Osteoblast (primary cell): ENCODE measurements at regions not wholly inside any gene's neighbourhood (a gene's known extent, or its start where the extent isn't known, plus 50 kb on each side); places are given as distances from the start of the nearest gene placed in this dataset.

Source experiments
- DNase-seq: peaks from one replicate; pipeline ENCODE4 v3.0.0; 2011; ENCODE audit warnings: low spot score, mixed read lengths; ENCODE audit not compliant: insufficient read length; ENCODE audit errors: missing footprints
- H2AFZ ChIP-seq: 2 replicates; pipeline ENCODE4 v1.6.0; 2011; ENCODE audit warnings: mild to moderate bottlenecking, low read length
- H3K27ac ChIP-seq: 2 replicates; pipeline ENCODE4 v1.5.1; 2011; ENCODE audit warnings: mild to moderate bottlenecking, low read depth, low read length, moderate library complexity
- H3K27me3 ChIP-seq: 2 replicates; pipeline ENCODE4 v1.6.0; 2012; ENCODE audit warnings: mild to moderate bottlenecking, control low read depth, inconsistent platforms, low read length, moderate library complexity; ENCODE audit not compliant: insufficient read depth
- H3K36me3 ChIP-seq: 2 replicates; pipeline ENCODE4 v1.5.1; 2011; ENCODE audit warnings: mild to moderate bottlenecking, low read length, control low read depth, moderate library complexity; ENCODE audit not compliant: insufficient read depth
- H3K4me1 ChIP-seq: 2 replicates; pipeline ENCODE4 v1.5.1; 2011; ENCODE audit warnings: mild to moderate bottlenecking, low read length, control low read depth, moderate library complexity; ENCODE audit not compliant: insufficient read depth
- H3K4me2 ChIP-seq: 2 replicates; pipeline ENCODE4 v1.6.0; 2011; ENCODE audit warnings: mild to moderate bottlenecking, low read length; ENCODE audit not compliant: insufficient read depth
- H3K4me3 ChIP-seq: fragments of 200-600 bp; sonication (generic); 3 replicates; pipeline ENCODE4 v1.5.1; 2012; ENCODE audit warnings: mild to moderate bottlenecking, low read length, inconsistent platforms; ENCODE audit not compliant: insufficient read depth
- H3K79me2 ChIP-seq: 2 replicates; pipeline ENCODE4 v1.6.0; 2012; ENCODE audit warnings: mild to moderate bottlenecking, low read length, control low read depth, inconsistent platforms; ENCODE audit not compliant: insufficient read depth
- H3K9me3 ChIP-seq: 2 replicates; pipeline ENCODE4 v1.5.1; 2011; ENCODE audit warnings: low read depth, low read length, control low read depth
- H4K20me1 ChIP-seq: 2 replicates; pipeline ENCODE4 v1.6.0; 2012; ENCODE audit warnings: mild to moderate bottlenecking, low read length, control low read depth; ENCODE audit not compliant: insufficient read depth
- CTCF ChIP-seq: IDR thresholded peaks from 2 replicates; pipeline ENCODE4 v1.5.1; 2011; ENCODE audit warnings: mild to moderate bottlenecking, low read depth, low read length, moderate library complexity; ENCODE audit errors: extremely low read depth

- H3K36me3 ChIP-seq: no peaks in the 10 kb centered on the region
- no peaks in the 10 kb centered on the region for H3K27me3 ChIP-seq
- TF ChIP-seq CTCF: no peak
- H3K4me3 ChIP-seq: no peak overlapping the region
- no peak overlapping the region for H3K27ac ChIP-seq
- no peak overlapping the region for H3K4me2 ChIP-seq
- no peak overlapping the region for H2AFZ ChIP-seq
- no peaks in the 10 kb centered on the region for H3K79me2 ChIP-seq
- DNase-seq: peak; percentile 22
- no peaks in the 10 kb centered on the region for H3K4me1 ChIP-seq
- no peaks in the 10 kb centered on the region for H4K20me1 ChIP-seq
- H3K9me3 ChIP-seq: no peaks in the 10 kb centered on the region
These were observed 83.1 kb upstream of the STARD4 start for GRCh38 chr5:111595425-111595824.

GRCh38 chr5:111589316-111589715 lies 77.0 kb upstream of the STARD4 start:
- no peak for TF ChIP-seq CTCF
- Histone ChIP-seq H3K79me2 (no peaks in the 10 kb centered on the region), H2AFZ (no peak overlapping the region), H3K4me1 (peaks cover 13% of the 10 kb centered on the region), H3K27ac (no peak overlapping the region), H3K36me3 (no peaks in the 10 kb centered on the region), H3K9me3 (no peaks in the 10 kb centered on the region), H4K20me1 (no peaks in the 10 kb centered on the region), H3K4me2 (no peak overlapping the region), H3K27me3 (no peaks in the 10 kb centered on the region), H3K4me3 (no peak overlapping the region)
- DNase-seq: no peak

- H3K9me3 ChIP-seq: no peaks in the 10 kb centered on the region
- no peaks in the 10 kb centered on the region for H4K20me1 ChIP-seq
- DNase-seq: no peak
- H2AFZ ChIP-seq: no peak overlapping the region
- no peaks in the 10 kb centered on the region for H3K79me2 ChIP-seq
- H3K36me3 ChIP-seq: no peaks in the 10 kb centered on the region
- TF ChIP-seq CTCF: no peak
- no peak overlapping the region for H3K4me3 ChIP-seq
- H3K4me2 ChIP-seq: no peak overlapping the region
- peaks cover 27% of the 10 kb centered on the region for H3K4me1 ChIP-seq
- H3K27me3 ChIP-seq: no peaks in the 10 kb centered on the region
- no peak overlapping the region for H3K27ac ChIP-seq
These were observed 75.4 kb upstream of the STARD4 start for GRCh38 chr5:111587728-111588127.

- no peak for TF ChIP-seq CTCF
- Histone ChIP-seq H3K36me3 (no peaks in the 10 kb centered on the region), H3K4me2 (no peak overlapping the region), H3K27me3 (no peaks in the 10 kb centered on the region), H3K4me3 (no peak overlapping the region), H2AFZ (no peak overlapping the region), H3K9me3 (no peaks in the 10 kb centered on the region), H3K79me2 (no peaks in the 10 kb centered on the region), H3K4me1 (peaks cover 35% of the 10 kb centered on the region), H3K27ac (no peak overlapping the region), H4K20me1 (no peaks in the 10 kb centered on the region)
- DNase-seq: no peak
These were observed 73.6 kb upstream of the STARD4 start for GRCh38 chr5:111585946-111586345.
